ENCODE measurements at regions not wholly inside any gene's neighbourhood (a gene's known extent, or its start where the extent isn't known, plus 50 kb on each side); places are given as distances from the start of the nearest gene placed in this dataset.

- no peak for TF ChIP-seq EP300 (IDR thresholded peaks at IDR 0.05)
- no peak for TF ChIP-seq POLR2A (IDR thresholded peaks at IDR 0.05)
- TF ChIP-seq CTCF (IDR thresholded peaks at IDR 0.05) = no peak
Observed at GRCh38 chr13:63554157-63554556, 2138.5 kb upstream of the PCDH20 start.
